Activated B cell treated with CpG ODN at 0.5 μM for 24 hours (primary cell): ENCODE measurements at regions not wholly inside any gene's neighbourhood (a gene's known extent, or its start where the extent isn't known, plus 50 kb on each side); places are given as distances from the start of the nearest gene placed in this dataset.

Source experiments
- ATAC-seq: fragments of 200-7000 bp; cut with Tn5 transposase; one replicate; pipeline ENCODE4 v1.10.0; 2021; ENCODE audit warnings: low read depth, mild to moderate bottlenecking, moderate library complexity
- CTCF ChIA-PET: fragments of 350-600 bp; sonication (Branson Sonifier 250); formaldehyde crosslinking; loops from one replicate; lab custom pipeline; 2021; ENCODE audit warnings: antibody characterized with exemption; lab: Charles Lee
- POLR2A ChIA-PET: fragments of 350-600 bp; sonication (Branson Sonifier 250); formaldehyde crosslinking; loops from one replicate; lab custom pipeline; 2021; ENCODE audit warnings: antibody characterized with exemption; lab: Charles Lee
- DNase-seq: peaks from one replicate; pipeline ENCODE4 v3.0.0; 2022
- H3K27ac Mint-ChIP-seq: one replicate; pipeline ENCODE4 v1.8.0; 2020; ENCODE audit warnings: mixed read lengths
- H3K27me3 Mint-ChIP-seq: one replicate; pipeline ENCODE4 v1.8.0; 2021; ENCODE audit warnings: mixed read lengths
- H3K36me3 Mint-ChIP-seq: one replicate; pipeline ENCODE4 v1.8.0; 2021; ENCODE audit warnings: low read depth, mixed read lengths
- H3K4me1 Mint-ChIP-seq: one replicate; pipeline ENCODE4 v1.8.0; 2021; ENCODE audit warnings: mixed read lengths
- H3K4me3 Mint-ChIP-seq: one replicate; pipeline ENCODE4 v1.8.0; 2020; ENCODE audit warnings: mild to moderate bottlenecking, mixed read lengths
- H3K9me3 Mint-ChIP-seq: one replicate; pipeline ENCODE4 v1.8.0; 2020; ENCODE audit warnings: mixed read lengths
- CTCF ChIP-seq: fragments of 200-600 bp; IDR thresholded peaks from one replicate; pipeline ENCODE4 v1.8.0; 2022; ENCODE audit warnings: antibody characterized with exemption, mild to moderate bottlenecking
- intact Hi-C: fragments of 100-400 bp; cut with micrococcal nuclease; formaldehyde crosslinking; loops from one replicate; pipeline ENCODE4 v1.15.1; 2024

GRCh38 chr3:139751789-139752188 lies 74.0 kb upstream of the NMNAT3 start:
- H3K9me3 Mint-ChIP-seq, result peaks cover 24% of the 10 kb centered on the region
- DNase-seq (no peak), ATAC-seq (no peak)
- ChIA-PET CTCF (no interaction called here), POLR2A (no interaction called here)
- H3K27me3 Mint-ChIP-seq, result no peaks in the 10 kb centered on the region
- no peak overlapping the region for H3K27ac Mint-ChIP-seq
- intact Hi-C loops, result no loop called here
- no peaks in the 10 kb centered on the region for H3K36me3 Mint-ChIP-seq
- H3K4me3 Mint-ChIP-seq, result no peak overlapping the region
- TF ChIP-seq CTCF, result no peak
- H3K4me1 Mint-ChIP-seq, result no peaks in the 10 kb centered on the region

- no peak overlapping the region for H3K27ac Mint-ChIP-seq
- DNase-seq (no peak), ATAC-seq (no peak)
- H3K4me3 Mint-ChIP-seq, result no peak overlapping the region
- CTCF ChIA-PET, result no interaction called here
- no peak for TF ChIP-seq CTCF
- no peaks in the 10 kb centered on the region for H3K27me3 Mint-ChIP-seq
- no peaks in the 10 kb centered on the region for H3K36me3 Mint-ChIP-seq
- intact Hi-C loops, result no loop called here
- POLR2A ChIA-PET, result no interaction called here
- peaks cover 25% of the 10 kb centered on the region for H3K9me3 Mint-ChIP-seq
- H3K4me1 Mint-ChIP-seq, result no peaks in the 10 kb centered on the region
Observed at GRCh38 chr3:139746481-139746880, 68.7 kb upstream of the NMNAT3 start.

- intact Hi-C loops, result no loop called here
- no peak for ATAC-seq
- DNase-seq, result no peak
- Mint-ChIP-seq H3K4me3 (no peak overlapping the region), H3K27ac (no peak overlapping the region), H3K27me3 (no peaks in the 10 kb centered on the region), H3K9me3 (peaks cover 22% of the 10 kb centered on the region), H3K4me1 (no peaks in the 10 kb centered on the region), H3K36me3 (no peaks in the 10 kb centered on the region)
- CTCF ChIA-PET, result no interaction called here
- no peak for TF ChIP-seq CTCF
- POLR2A ChIA-PET, result no interaction called here
Observed at GRCh38 chr3:139745831-139746230, 68.1 kb upstream of the NMNAT3 start.

GRCh38 chr3:139738697-139739096 lies 60.9 kb upstream of the NMNAT3 start:
- no peak overlapping the region for H3K4me3 Mint-ChIP-seq
- no peaks in the 10 kb centered on the region for H3K9me3 Mint-ChIP-seq
- no peak for TF ChIP-seq CTCF
- H3K27me3 Mint-ChIP-seq, result no peaks in the 10 kb centered on the region
- ChIA-PET POLR2A (no interaction called here), CTCF (no interaction called here)
- DNase-seq (no peak), ATAC-seq (no peak)
- no peak overlapping the region for H3K27ac Mint-ChIP-seq
- intact Hi-C loops, result no loop called here
- no peaks in the 10 kb centered on the region for H3K36me3 Mint-ChIP-seq
- H3K4me1 Mint-ChIP-seq, result no peaks in the 10 kb centered on the region

- intact Hi-C loops, result no loop called here
- ChIA-PET CTCF (no interaction called here), POLR2A (no interaction called here)
- TF ChIP-seq CTCF, result no peak
- peaks cover 3% of the 10 kb centered on the region for H3K9me3 Mint-ChIP-seq
- peaks cover 3% of the 10 kb centered on the region for H3K27me3 Mint-ChIP-seq
- DNase-seq (no peak), ATAC-seq (no peak)
- H3K4me3 Mint-ChIP-seq, result no peak overlapping the region
- H3K36me3 Mint-ChIP-seq, result no peaks in the 10 kb centered on the region
- no peak overlapping the region for H3K27ac Mint-ChIP-seq
- H3K4me1 Mint-ChIP-seq, result no peaks in the 10 kb centered on the region
Observed at GRCh38 chr3:139737682-139738361, 60.0 kb upstream of the NMNAT3 start.
